ENCODE measurements at regions not wholly inside any gene's neighbourhood (a gene's known extent, or its start where the extent isn't known, plus 50 kb on each side); places are given as distances from the start of the nearest gene placed in this dataset.

DNA sequence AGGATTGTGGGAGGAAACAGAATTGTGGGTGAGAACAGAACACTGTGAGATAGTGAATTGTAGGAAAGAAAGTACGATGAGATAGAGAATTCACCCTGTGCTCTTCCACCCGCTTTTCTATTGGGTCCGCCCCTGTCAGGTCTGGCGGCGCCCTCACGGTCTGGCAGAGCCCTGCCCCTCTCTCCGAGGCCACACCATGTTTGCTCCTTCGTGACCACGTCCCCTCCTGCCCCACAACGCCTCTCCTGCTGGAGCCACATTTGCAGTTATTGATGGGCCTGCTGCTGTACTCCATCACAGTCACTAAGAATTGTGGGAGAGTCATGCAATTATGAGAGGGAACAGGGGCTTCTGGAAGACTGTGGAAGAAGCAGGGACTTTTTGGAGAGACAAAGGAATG is 473.1 kb downstream of the KLF12 start:
- TF ChIP-seq POLR2A (IDR thresholded peaks at IDR 0.05; ENCODE audit: low read length) (no peak), GATA1 (IDR thresholded peaks at IDR 0.05; ENCODE audit: low read depth, low read length) (no peak)
